MM.1S (cell line): ENCODE measurements at regions not wholly inside any gene's neighbourhood (a gene's known extent, or its start where the extent isn't known, plus 50 kb on each side); places are given as distances from the start of the nearest gene placed in this dataset.

Source experiments
- CTCF ChIP-seq: fragments of 300-600 bp; sonication (generic); IDR thresholded peaks from 2 replicates; pipeline ENCODE4 v1.5.1; 2016; ENCODE audit warnings: antibody characterized with exemption, low read length, mixed read lengths
- EZH2 ChIP-seq: fragments of 300-600 bp; sonication (generic); optimal IDR thresholded peaks from 2 replicates; pipeline ENCODE3; 2017; ENCODE audit warnings: low read depth, mild to moderate bottlenecking, antibody characterized with exemption, low read length, mixed read lengths
- EZH2phosphoT487 ChIP-seq: fragments of 300-600 bp; sonication (generic); IDR thresholded peaks from 2 replicates; pipeline ENCODE4 v1.6.1; 2018; ENCODE audit warnings: antibody characterized with exemption, low read length

- no peak for TF ChIP-seq CTCF
- TF ChIP-seq EZH2phosphoT487: no peak
- no peak for TF ChIP-seq EZH2
Observed at GRCh38 chrX:125266153-125266660, 53.5 kb upstream of the TEX13C start.
